Ishikawa (cell line): ENCODE measurements at regions not wholly inside any gene's neighbourhood (a gene's known extent, or its start where the extent isn't known, plus 50 kb on each side); places are given as distances from the start of the nearest gene placed in this dataset.

Source experiments
- CEBPB ChIP-seq: IDR thresholded peaks from 2 replicates; pipeline ENCODE4 v1.6.1; 2012
- CREB1 ChIP-seq: IDR thresholded peaks from 2 replicates; pipeline ENCODE4 v1.6.1; 2012; ENCODE audit warnings: low read depth
- EGR1 ChIP-seq: IDR thresholded peaks from 2 replicates; pipeline ENCODE4 v1.6.1; 2012
- EP300 ChIP-seq: IDR thresholded peaks from 2 replicates; pipeline ENCODE4 v1.6.1; 2012; ENCODE audit warnings: borderline replicate concordance
- FOXM1 ChIP-seq: IDR thresholded peaks from 2 replicates; pipeline ENCODE4 v1.6.1; 2012; ENCODE audit warnings: low read depth, borderline replicate concordance
- NFIC ChIP-seq: IDR thresholded peaks from 2 replicates; pipeline ENCODE4 v1.6.1; 2012
- RAD21 ChIP-seq: IDR thresholded peaks from 2 replicates; pipeline ENCODE4 v1.6.1; 2012; ENCODE audit warnings: low read depth
- TAF1 ChIP-seq: IDR thresholded peaks from 2 replicates; pipeline ENCODE4 v1.6.1; 2012; ENCODE audit warnings: low read depth, mild to moderate bottlenecking
- TCF12 ChIP-seq: IDR thresholded peaks from 2 replicates; pipeline ENCODE4 v1.6.1; 2012; ENCODE audit warnings: low read depth
- TEAD4 ChIP-seq: IDR thresholded peaks from 2 replicates; pipeline ENCODE4 v1.6.1; 2012
- USF1 ChIP-seq: IDR thresholded peaks from 2 replicates; pipeline ENCODE4 v1.6.1; 2012
- YY1 ChIP-seq: IDR thresholded peaks from 2 replicates; pipeline ENCODE4 v1.6.1; 2012; ENCODE audit warnings: low read depth
- ZBTB7A ChIP-seq: IDR thresholded peaks from 2 replicates; pipeline ENCODE4 v1.6.1; 2012; ENCODE audit warnings: low read depth
- TF ChIP-seq, protein P1 (sequence below): IDR thresholded peaks from 2 replicates; pipeline ENCODE4 v1.6.1; 2012
- TF ChIP-seq, protein P2 (sequence below): IDR thresholded peaks from 2 replicates; pipeline ENCODE4 v1.6.1; 2012; ENCODE audit warnings: low read depth, mild to moderate bottlenecking

DNA sequence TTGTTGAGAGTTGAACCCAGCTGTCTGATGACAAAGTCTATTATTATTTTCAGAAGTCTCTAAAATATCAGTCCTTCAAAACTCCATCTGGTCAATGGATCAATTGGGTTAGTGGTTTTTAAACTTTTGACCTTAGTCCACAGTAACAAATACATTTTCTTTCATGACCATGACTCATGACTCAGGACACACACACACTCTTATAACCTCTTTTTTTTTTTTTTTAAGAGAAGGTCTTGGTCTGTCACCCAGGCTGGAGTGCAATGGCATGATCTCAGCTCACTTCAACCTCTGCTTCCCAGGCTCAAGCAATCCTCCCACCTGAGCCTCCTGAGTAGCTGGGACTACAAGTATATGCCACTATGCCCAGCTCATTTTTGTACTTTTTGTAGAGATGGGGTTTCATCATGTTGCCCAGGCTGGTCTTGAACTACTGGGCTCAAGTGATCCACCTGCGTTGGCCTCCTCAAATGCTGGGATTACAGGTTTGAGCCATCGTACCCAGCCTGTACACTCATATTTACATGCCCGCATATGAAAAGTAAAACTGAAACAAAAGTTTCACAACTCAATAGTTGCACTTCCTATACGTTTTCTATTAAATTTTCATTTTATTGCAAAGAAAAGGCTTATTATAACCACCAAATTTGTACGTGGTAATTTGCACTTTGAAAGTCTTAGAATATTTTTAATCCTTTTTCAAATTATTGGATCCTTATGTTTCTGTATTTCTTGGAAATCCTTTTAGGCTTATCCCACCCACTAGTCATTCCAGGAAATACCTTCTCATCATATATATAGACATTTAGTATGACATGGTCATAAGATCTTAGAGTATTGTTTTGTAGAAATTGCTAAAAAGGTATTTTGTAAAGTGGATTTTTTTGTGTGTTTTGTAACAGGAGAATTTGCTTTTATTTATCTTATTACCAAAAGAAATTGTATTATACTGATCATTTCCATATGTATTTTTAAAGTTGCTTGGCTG is 199.0 kb downstream of the LPIN1 start:
- TF ChIP-seq USF1 (no peak), EGR1 (no peak), TCF12 (no peak), NFIC (no peak), YY1 (no peak), CEBPB (no peak), FOXM1 (no peak), CREB1 (no peak), TAF1 (no peak), TEAD4 (no peak), RAD21 (no peak), EP300 (no peak), ZBTB7A (no peak)
- TF ChIP-seq, protein P1, sequence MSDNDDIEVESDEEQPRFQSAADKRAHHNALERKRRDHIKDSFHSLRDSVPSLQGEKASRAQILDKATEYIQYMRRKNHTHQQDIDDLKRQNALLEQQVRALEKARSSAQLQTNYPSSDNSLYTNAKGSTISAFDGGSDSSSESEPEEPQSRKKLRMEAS: no peak
- TF ChIP-seq, protein P2, sequence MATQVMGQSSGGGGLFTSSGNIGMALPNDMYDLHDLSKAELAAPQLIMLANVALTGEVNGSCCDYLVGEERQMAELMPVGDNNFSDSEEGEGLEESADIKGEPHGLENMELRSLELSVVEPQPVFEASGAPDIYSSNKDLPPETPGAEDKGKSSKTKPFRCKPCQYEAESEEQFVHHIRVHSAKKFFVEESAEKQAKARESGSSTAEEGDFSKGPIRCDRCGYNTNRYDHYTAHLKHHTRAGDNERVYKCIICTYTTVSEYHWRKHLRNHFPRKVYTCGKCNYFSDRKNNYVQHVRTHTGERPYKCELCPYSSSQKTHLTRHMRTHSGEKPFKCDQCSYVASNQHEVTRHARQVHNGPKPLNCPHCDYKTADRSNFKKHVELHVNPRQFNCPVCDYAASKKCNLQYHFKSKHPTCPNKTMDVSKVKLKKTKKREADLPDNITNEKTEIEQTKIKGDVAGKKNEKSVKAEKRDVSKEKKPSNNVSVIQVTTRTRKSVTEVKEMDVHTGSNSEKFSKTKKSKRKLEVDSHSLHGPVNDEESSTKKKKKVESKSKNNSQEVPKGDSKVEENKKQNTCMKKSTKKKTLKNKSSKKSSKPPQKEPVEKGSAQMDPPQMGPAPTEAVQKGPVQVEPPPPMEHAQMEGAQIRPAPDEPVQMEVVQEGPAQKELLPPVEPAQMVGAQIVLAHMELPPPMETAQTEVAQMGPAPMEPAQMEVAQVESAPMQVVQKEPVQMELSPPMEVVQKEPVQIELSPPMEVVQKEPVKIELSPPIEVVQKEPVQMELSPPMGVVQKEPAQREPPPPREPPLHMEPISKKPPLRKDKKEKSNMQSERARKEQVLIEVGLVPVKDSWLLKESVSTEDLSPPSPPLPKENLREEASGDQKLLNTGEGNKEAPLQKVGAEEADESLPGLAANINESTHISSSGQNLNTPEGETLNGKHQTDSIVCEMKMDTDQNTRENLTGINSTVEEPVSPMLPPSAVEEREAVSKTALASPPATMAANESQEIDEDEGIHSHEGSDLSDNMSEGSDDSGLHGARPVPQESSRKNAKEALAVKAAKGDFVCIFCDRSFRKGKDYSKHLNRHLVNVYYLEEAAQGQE: no peak

DNA sequence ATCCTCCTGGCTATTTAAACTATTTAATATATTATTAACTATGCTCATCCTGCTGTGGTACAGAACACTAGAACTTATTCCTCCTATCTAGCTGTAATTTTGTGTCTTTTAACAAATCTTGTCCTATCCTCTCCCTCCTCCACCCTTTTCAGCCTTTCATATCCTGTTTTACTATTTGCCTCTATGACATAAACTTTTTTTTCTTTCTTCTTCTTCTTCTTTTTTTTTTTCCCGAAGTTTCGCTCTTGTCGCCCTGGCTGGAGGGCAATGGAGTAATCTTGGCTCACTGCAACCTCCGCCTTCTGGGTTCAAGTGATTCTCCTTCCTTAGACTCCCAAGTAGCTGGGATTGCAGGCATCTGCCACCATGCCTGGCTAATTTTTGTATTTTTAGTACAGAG is 201.5 kb downstream of the LPIN1 start:
- TF ChIP-seq, protein P2: no peak

DNA sequence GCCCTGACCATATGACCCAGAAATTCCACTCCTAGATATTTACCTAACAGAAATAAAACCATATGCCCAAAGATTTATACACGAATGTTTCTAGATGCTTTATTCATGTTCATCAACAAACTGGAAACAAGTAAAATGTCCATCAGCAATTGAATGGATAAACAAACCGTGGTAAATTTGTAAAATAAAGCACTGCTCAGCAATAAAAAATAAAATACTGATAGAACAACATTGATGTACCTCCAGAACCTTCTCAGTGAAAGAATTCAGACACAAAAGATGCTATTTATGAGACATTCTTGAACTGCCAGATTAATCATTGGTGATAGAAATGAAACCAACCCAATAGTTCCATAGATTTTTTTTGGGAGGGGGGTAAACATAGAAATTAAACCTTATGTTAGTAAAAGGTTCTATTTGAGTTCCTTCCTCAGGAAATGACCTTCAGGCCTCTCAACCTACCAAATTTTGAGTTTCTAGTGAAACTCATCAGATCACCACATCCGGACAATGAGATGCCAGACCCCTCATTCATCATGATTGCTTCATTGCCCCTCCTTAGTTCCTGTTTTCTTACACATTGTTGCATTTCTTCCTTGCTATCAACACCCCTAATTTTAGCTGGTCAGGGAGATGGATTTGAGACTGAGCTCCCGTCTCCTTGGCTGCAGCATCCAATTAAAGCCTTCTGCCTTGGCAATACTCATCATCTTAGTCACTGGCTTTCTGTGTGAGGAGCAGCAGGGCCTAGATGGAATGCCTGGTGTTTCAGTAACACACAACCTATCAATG is 203.5 kb downstream of the LPIN1 start:
- TF ChIP-seq, protein P1: no peak
- TF ChIP-seq NFIC (no peak), TEAD4 (no peak), CREB1 (no peak), TCF12 (no peak), EP300 (no peak), FOXM1 (no peak), ZBTB7A (no peak), RAD21 (no peak), CEBPB (no peak), TAF1 (no peak), EGR1 (no peak), YY1 (no peak), USF1 (no peak)
- TF ChIP-seq, protein P2: no peak

GRCh38 chr2:11950896-11951295 is 204.5 kb downstream of the LPIN1 start:
- TF ChIP-seq ZBTB7A: no peak
- no peak for TF ChIP-seq TEAD4
- TF ChIP-seq FOXM1: no peak
- TF ChIP-seq, protein P1: no peak
- TF ChIP-seq, protein P2: no peak
- no peak for TF ChIP-seq CEBPB
- TF ChIP-seq TAF1: no peak
- TF ChIP-seq EP300: no peak
- TF ChIP-seq TCF12: no peak
- no peak for TF ChIP-seq EGR1
- TF ChIP-seq USF1: no peak
- TF ChIP-seq RAD21: no peak
- TF ChIP-seq YY1: no peak
- no peak for TF ChIP-seq CREB1
- no peak for TF ChIP-seq NFIC
